ENCODE measurements at regions not wholly inside any gene's neighbourhood (a gene's known extent, or its start where the extent isn't known, plus 50 kb on each side); places are given as distances from the start of the nearest gene placed in this dataset.
A peak's percentile ranks its signal among the peaks of the same experiment; 100 is the strongest.

DNA sequence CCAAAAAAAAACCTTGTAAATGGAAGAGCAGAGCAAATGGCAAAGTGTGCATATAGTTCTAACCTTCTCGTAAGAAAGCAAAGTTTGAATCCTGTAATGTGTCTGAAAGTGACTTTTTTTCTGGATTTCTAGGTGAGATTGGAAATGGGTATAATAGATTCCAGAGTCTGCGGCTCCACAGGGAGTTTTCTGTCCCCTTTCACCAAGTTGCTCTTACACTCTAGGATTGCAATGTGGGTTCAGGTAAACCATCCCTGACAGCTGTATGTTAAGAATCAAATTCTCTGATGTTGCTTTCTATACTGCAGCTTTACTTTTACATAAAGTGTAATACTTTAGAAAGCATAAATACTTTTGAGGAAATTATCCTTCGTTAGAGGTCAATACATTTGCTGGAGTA, 260.1 kb downstream of the PRL start:
- no peaks in the 10 kb centered on the region for H3K27me3 ChIP-seq (ENCODE audit: low read depth)
- H3K27ac ChIP-seq: no peak overlapping the region
- H3K4me3 ChIP-seq: no peak overlapping the region
- H3K4me1 ChIP-seq: no peaks in the 10 kb centered on the region
- ATAC-seq (no peak), DNase-seq (no peak)
- H3K36me3 ChIP-seq: no peaks in the 10 kb centered on the region
- TF ChIP-seq, protein P1, sequence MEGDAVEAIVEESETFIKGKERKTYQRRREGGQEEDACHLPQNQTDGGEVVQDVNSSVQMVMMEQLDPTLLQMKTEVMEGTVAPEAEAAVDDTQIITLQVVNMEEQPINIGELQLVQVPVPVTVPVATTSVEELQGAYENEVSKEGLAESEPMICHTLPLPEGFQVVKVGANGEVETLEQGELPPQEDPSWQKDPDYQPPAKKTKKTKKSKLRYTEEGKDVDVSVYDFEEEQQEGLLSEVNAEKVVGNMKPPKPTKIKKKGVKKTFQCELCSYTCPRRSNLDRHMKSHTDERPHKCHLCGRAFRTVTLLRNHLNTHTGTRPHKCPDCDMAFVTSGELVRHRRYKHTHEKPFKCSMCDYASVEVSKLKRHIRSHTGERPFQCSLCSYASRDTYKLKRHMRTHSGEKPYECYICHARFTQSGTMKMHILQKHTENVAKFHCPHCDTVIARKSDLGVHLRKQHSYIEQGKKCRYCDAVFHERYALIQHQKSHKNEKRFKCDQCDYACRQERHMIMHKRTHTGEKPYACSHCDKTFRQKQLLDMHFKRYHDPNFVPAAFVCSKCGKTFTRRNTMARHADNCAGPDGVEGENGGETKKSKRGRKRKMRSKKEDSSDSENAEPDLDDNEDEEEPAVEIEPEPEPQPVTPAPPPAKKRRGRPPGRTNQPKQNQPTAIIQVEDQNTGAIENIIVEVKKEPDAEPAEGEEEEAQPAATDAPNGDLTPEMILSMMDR (IDR thresholded peaks at IDR 0.05): no peak
- H3K9me3 ChIP-seq: peaks cover 5% of the 10 kb centered on the region
- intact Hi-C loops (cut with DNase I): no loop called here

DNA sequence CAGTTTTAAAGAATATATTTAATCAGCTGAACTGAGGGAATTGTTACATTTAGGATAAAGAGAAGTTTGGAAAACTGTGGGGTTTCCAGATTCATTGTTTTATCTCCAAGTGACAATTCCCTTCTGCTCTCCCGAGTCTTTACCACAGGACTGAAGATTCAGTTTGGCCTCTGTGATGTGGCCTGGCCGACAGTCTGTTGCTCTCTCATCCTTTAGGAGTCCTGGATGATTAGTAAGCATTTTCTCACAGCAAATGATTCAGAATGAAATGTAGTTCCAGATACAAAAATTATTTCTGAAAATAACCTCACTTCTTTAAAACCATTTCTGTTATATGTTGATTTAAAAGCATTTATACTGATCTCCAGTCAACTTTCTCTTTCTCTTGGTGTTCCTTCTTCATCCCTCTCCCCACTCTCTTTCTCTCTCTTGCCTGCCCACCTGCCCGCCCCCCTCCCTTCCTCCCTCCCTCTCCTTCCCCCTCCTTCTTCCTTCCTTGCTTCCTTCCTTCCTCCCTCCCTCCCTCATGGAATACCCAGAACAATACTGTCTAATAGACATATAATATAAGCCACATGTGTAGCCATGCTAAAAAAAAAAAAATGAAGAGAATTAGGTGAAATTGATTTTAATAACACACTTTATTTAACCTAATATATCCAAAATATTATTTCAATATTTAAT, 254.9 kb downstream of the PRL start:
- Histone ChIP-seq H3K9me3 (peaks cover 5% of the 10 kb centered on the region), H3K27me3 (ENCODE audit: low read depth) (no peaks in the 10 kb centered on the region), H3K36me3 (no peaks in the 10 kb centered on the region), H3K27ac (no peak overlapping the region), H3K4me3 (no peak overlapping the region), H3K4me1 (peaks cover 15% of the 10 kb centered on the region)
- TF ChIP-seq, protein P1 (IDR thresholded peaks at IDR 0.05): no peak
- ATAC-seq (no peak), DNase-seq (no peak)
- intact Hi-C loops (cut with DNase I): no loop called here

DNA sequence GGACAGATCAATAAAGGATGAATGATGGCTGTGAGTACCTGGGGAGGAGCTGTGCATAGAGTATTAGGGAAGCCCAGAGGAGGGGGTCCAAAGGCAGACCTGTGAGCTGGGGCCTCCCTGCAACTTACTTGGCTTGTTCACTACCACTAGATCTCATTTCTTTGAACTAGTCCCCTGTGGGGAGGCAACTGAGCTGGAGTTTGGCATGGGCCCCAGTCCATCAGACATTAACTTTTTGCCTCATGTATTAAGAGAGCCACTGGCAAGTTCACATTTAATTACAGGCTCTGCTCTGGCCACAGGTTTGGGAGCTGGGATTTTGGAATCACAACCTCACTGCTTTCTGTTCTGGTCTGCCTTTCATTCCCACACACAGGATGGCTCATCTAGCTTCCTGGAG, 254.1 kb downstream of the PRL start:
- Histone ChIP-seq H3K4me3 (no peak overlapping the region), H3K4me1 (peaks cover 15% of the 10 kb centered on the region), H3K36me3 (no peaks in the 10 kb centered on the region), H3K27me3 (ENCODE audit: low read depth) (no peaks in the 10 kb centered on the region), H3K27ac (peak overlapping the region; percentile 68), H3K9me3 (peaks cover 5% of the 10 kb centered on the region)
- TF ChIP-seq, protein P1 (IDR thresholded peaks at IDR 0.05): no peak
- intact Hi-C loops (cut with DNase I): no loop called here
- ATAC-seq: no peak
- DNase-seq: no peak

DNA sequence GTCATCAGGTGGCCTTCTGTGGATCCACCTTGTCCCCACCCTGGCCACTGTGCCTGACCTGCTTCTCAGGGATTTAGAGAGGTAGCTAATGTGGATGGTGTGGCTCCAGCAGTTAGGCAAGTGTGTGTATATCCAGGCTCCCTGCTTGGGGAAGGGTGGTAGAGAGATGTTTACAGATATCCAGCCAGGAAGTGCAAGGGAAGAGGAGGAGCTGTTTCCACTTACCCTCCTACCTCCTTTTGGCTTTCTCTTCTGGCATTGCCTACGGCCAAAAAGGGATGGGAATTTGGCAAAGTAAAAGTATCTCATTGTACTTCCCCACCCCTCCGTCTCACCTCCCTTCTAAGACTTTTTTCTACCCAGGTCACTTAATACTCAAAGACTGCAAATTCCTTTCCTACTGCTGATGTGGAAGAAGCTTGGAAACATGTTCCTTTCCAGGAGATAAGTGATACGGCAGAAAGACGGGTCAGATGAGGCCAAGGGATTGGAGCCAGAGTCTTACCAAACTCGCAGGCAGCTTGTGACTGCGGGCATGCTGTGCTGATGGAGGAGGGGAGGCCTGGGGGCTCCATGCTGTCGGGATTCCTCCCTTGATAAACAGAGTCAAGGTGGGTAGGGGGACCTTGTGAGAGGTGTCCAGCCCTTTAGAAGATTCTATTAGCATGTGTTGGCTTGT, 253.4 kb downstream of the PRL start:
- no peak for DNase-seq
- Histone ChIP-seq H3K9me3 (peaks cover 5% of the 10 kb centered on the region), H3K4me1 (peaks cover 15% of the 10 kb centered on the region), H3K4me3 (peak overlapping the region; percentile 20), H3K36me3 (no peaks in the 10 kb centered on the region), H3K27me3 (ENCODE audit: low read depth) (no peaks in the 10 kb centered on the region), H3K27ac (peak overlapping the region; percentile 68)
- intact Hi-C loops (cut with DNase I): no loop called here
- TF ChIP-seq, protein P1 (IDR thresholded peaks at IDR 0.05): no peak
- ATAC-seq: peak; percentile 48 to 57

DNA sequence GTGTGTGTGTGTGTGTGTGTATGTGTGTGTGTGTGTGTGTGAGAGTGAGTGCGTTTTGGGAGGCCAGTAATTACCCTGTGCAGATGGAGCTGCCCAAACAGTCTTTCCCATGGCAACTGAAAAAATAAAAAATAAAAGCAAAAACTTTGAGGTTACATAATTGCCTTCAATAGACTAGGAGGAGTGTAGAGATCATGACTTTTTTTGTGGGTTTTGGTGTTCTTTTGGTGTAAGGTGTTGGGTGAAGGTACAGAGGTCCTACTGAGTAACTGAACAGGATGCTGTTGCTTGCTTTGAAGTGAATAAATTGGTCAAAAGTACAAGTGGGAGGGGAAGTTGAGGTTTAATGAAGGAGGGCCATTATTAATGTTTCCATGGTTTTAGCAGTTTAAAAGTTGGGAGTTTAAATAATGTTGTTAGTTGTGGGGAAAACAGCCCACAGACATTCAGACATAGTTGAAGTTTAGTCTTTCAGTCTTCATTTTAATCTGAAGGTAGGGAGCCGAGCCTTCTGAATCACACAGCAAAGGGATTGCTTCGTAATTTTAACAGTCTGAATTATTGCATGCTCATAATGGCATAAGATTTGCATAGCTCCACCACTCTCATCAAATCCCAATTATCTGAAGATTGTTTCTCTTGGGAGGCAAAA, 251.4 kb downstream of the PRL start:
- intact Hi-C loops (cut with DNase I): no loop called here
- TF ChIP-seq, protein P1 (IDR thresholded peaks at IDR 0.05): no peak
- Histone ChIP-seq H3K27me3 (ENCODE audit: low read depth) (no peaks in the 10 kb centered on the region), H3K27ac (no peak overlapping the region), H3K4me1 (peaks cover 15% of the 10 kb centered on the region), H3K36me3 (no peaks in the 10 kb centered on the region), H3K9me3 (peaks cover 2% of the 10 kb centered on the region), H3K4me3 (no peak overlapping the region)
- ATAC-seq: no peak
- no peak for DNase-seq

All from lower lobe of right lung (tissue), 2 donors.